ENCODE measurements at regions not wholly inside any gene's neighbourhood (a gene's known extent, or its start where the extent isn't known, plus 50 kb on each side); places are given as distances from the start of the nearest gene placed in this dataset.

- Mint-ChIP-seq H3K36me3 (ENCODE audit: low read depth) (no peaks in the 10 kb centered on the region), H3K27ac (no peak overlapping the region), H3K4me1 (ENCODE audit: low read depth) (no peaks in the 10 kb centered on the region), H3K4me3 (no peak overlapping the region), H3K27me3 (ENCODE audit: insufficient read depth) (peaks cover 1% of the 10 kb centered on the region; the same call in 1 of the 2 replicates), H3K9me3 (peaks cover 7% of the 10 kb centered on the region; the same call in 1 of the 2 replicates)
- DNase-seq, result no peak
- TF ChIP-seq, protein P1, sequence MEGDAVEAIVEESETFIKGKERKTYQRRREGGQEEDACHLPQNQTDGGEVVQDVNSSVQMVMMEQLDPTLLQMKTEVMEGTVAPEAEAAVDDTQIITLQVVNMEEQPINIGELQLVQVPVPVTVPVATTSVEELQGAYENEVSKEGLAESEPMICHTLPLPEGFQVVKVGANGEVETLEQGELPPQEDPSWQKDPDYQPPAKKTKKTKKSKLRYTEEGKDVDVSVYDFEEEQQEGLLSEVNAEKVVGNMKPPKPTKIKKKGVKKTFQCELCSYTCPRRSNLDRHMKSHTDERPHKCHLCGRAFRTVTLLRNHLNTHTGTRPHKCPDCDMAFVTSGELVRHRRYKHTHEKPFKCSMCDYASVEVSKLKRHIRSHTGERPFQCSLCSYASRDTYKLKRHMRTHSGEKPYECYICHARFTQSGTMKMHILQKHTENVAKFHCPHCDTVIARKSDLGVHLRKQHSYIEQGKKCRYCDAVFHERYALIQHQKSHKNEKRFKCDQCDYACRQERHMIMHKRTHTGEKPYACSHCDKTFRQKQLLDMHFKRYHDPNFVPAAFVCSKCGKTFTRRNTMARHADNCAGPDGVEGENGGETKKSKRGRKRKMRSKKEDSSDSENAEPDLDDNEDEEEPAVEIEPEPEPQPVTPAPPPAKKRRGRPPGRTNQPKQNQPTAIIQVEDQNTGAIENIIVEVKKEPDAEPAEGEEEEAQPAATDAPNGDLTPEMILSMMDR (IDR thresholded peaks at IDR 0.05), result no peak
Observed at GRCh38 chr13:104635879-104636278, 1569.7 kb upstream of the SLC10A2 start.

- H3K4me3 Mint-ChIP-seq, result no peak overlapping the region
- H3K4me1 Mint-ChIP-seq (ENCODE audit: low read depth), result no peaks in the 10 kb centered on the region
- peaks cover 7% of the 10 kb centered on the region; the same call in 1 of the 2 replicates for H3K9me3 Mint-ChIP-seq
- no peaks in the 10 kb centered on the region; the same call in 1 of the 2 replicates for H3K27me3 Mint-ChIP-seq (ENCODE audit: insufficient read depth)
- TF ChIP-seq, protein P1 (IDR thresholded peaks at IDR 0.05), result no peak
- no peak for DNase-seq
- H3K36me3 Mint-ChIP-seq (ENCODE audit: low read depth), result no peaks in the 10 kb centered on the region
- H3K27ac Mint-ChIP-seq, result no peak overlapping the region
Observed at GRCh38 chr13:104634016-104634415, 1567.8 kb upstream of the SLC10A2 start.

DNA sequence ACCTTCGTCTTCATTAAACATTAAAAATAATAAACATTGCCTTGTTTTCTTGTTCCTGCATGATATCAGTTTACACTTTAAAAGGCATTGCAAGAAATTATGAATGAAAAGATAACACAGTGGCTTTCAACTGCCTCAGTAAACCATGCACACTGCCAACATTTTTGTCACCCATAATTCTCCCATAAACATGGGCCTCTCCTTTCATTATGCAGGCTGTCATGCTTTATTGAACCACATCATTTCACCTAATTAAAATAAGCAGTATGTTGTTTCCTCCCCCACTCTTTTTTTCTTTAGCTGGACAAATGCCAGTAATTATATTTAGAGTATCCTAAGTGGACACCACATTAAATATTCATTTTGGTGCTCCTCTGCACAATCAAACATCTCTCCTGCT, 1566.5 kb upstream of the SLC10A2 start:
- no peaks in the 10 kb centered on the region for H3K4me1 Mint-ChIP-seq (ENCODE audit: low read depth)
- H3K9me3 Mint-ChIP-seq, result peaks cover 7% of the 10 kb centered on the region; the same call in 1 of the 2 replicates
- DNase-seq, result no peak
- H3K36me3 Mint-ChIP-seq (ENCODE audit: low read depth), result no peaks in the 10 kb centered on the region
- H3K27ac Mint-ChIP-seq, result no peak overlapping the region
- TF ChIP-seq, protein P1 (IDR thresholded peaks at IDR 0.05), result no peak
- no peak overlapping the region for H3K4me3 Mint-ChIP-seq
- H3K27me3 Mint-ChIP-seq (ENCODE audit: insufficient read depth), result no peaks in the 10 kb centered on the region; the same call in 1 of the 2 replicates

GRCh38 chr13:104625201-104625600, 1559.0 kb upstream of the SLC10A2 start:
- no peak for DNase-seq
- Mint-ChIP-seq H3K27ac (no peak overlapping the region), H3K4me1 (ENCODE audit: low read depth) (no peaks in the 10 kb centered on the region), H3K27me3 (ENCODE audit: insufficient read depth) (peaks cover 2% of the 10 kb centered on the region; the same call in 1 of the 2 replicates), H3K9me3 (peaks cover 3% of the 10 kb centered on the region; the same call in 1 of the 2 replicates), H3K36me3 (ENCODE audit: low read depth) (no peaks in the 10 kb centered on the region), H3K4me3 (no peak overlapping the region)
- TF ChIP-seq, protein P1 (IDR thresholded peaks at IDR 0.05), result no peak

GRCh38 chr13:104616990-104617389, 1550.8 kb upstream of the SLC10A2 start:
- Mint-ChIP-seq H3K9me3 (peaks cover 14% of the 10 kb centered on the region; the same call in 1 of the 2 replicates), H3K4me1 (ENCODE audit: low read depth) (no peaks in the 10 kb centered on the region), H3K27me3 (ENCODE audit: insufficient read depth) (peaks cover 2% of the 10 kb centered on the region; the same call in 1 of the 2 replicates), H3K27ac (no peak overlapping the region), H3K4me3 (no peak overlapping the region), H3K36me3 (ENCODE audit: low read depth) (no peaks in the 10 kb centered on the region)
- DNase-seq, result no peak
- TF ChIP-seq, protein P1 (IDR thresholded peaks at IDR 0.05), result no peak
